ENCODE measurements at regions not wholly inside any gene's neighbourhood (a gene's known extent, or its start where the extent isn't known, plus 50 kb on each side); places are given as distances from the start of the nearest gene placed in this dataset.
A peak's percentile ranks its signal among the peaks of the same experiment; 100 is the strongest.

GRCh38 chr6:85096976-85097375 lies 332.6 kb upstream of the TBX18 start:
- Histone ChIP-seq H3K27me3 (replicated peaks; ENCODE audit: insufficient read depth) (no peaks in the 10 kb centered on the region), H4K20me1 (ENCODE audit: insufficient read depth) (no peaks in the 10 kb centered on the region), H3K9me3 (ENCODE audit: low read depth) (peaks cover 8% of the 10 kb centered on the region), H3K36me3 (ENCODE audit: low read depth) (no peaks in the 10 kb centered on the region), H3K4me2 (ENCODE audit: unreplicated experiment) (no peak overlapping the region), H3K27ac (no peak overlapping the region), H3K4me1 (ENCODE audit: insufficient read depth) (no peaks in the 10 kb centered on the region), H3F3A (ENCODE audit: insufficient read depth) (no peaks in the 10 kb centered on the region), H3K79me2 (ENCODE audit: insufficient read depth) (no peaks in the 10 kb centered on the region), H2AFZ (no peak overlapping the region), H3K9me2 (ENCODE audit: insufficient read depth) (no peaks in the 10 kb centered on the region), H3K4me3 (no peak overlapping the region), H3K9ac (no peak overlapping the region)
- in situ Hi-C loops (cut with MboI), result no loop called here
- WGBS, 2 experiments (ENCODE audit: low coverage in 1 of 2, low lambda C conversion rate in 2 of 2, missing lambda C conversion rate in 2 of 2), result 68 to 73% methylated on average over 5 of the region's 5 CpGs
- DNase-seq, result peak; percentile 30
- TF ChIP-seq EZH2 (IDR thresholded peaks at IDR 0.05; ENCODE audit: insufficient read depth, poor library complexity, severe bottlenecking) (no peak), EZH2phosphoT487 (IDR thresholded peaks at IDR 0.05; ENCODE audit: insufficient read depth, low read depth) (no peak)

DNA sequence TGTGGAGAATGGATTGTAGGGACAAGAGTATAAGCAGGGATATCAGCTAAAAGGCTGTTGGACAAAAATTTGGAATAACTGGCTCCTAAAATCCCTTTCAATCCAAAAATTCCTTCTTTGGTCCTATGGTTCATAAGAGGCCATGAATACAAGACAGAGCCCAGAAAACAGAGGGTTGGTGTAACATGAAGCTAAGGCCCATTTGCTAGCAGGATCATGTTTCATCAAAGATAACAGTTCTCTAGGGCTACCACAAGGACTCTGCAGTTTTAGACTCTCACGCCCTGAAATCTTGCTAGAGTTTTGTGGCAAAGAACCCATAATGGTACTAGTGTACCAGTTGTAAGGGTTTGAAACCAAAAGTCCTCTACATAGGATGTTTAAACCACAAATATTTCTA lies 327.8 kb upstream of the TBX18 start:
- no peaks in the 10 kb centered on the region for H3K27me3 ChIP-seq (replicated peaks; ENCODE audit: insufficient read depth)
- H3K9ac ChIP-seq, result no peak overlapping the region
- H3F3A ChIP-seq (ENCODE audit: insufficient read depth), result no peaks in the 10 kb centered on the region
- WGBS, 2 experiments (ENCODE audit: low coverage in 1 of 2, low lambda C conversion rate in 2 of 2, missing lambda C conversion rate in 2 of 2), result 67 to 74% methylated on average over 1 of the region's 1 CpG
- no peak overlapping the region for H3K4me3 ChIP-seq
- H3K4me2 ChIP-seq (ENCODE audit: unreplicated experiment), result no peak overlapping the region
- no peaks in the 10 kb centered on the region for H3K4me1 ChIP-seq (ENCODE audit: insufficient read depth)
- TF ChIP-seq EZH2 (IDR thresholded peaks at IDR 0.05; ENCODE audit: insufficient read depth, poor library complexity, severe bottlenecking) (no peak), EZH2phosphoT487 (IDR thresholded peaks at IDR 0.05; ENCODE audit: insufficient read depth, low read depth) (no peak)
- no peaks in the 10 kb centered on the region for H3K36me3 ChIP-seq (ENCODE audit: low read depth)
- H3K9me2 ChIP-seq (ENCODE audit: insufficient read depth), result no peaks in the 10 kb centered on the region
- H2AFZ ChIP-seq, result no peak overlapping the region
- H3K79me2 ChIP-seq (ENCODE audit: insufficient read depth), result no peaks in the 10 kb centered on the region
- no peaks in the 10 kb centered on the region for H4K20me1 ChIP-seq (ENCODE audit: insufficient read depth)
- no peak overlapping the region for H3K27ac ChIP-seq
- no peak for DNase-seq
- in situ Hi-C loops (cut with MboI), result no loop called here
- no peaks in the 10 kb centered on the region for H3K9me3 ChIP-seq (ENCODE audit: low read depth)

DNA sequence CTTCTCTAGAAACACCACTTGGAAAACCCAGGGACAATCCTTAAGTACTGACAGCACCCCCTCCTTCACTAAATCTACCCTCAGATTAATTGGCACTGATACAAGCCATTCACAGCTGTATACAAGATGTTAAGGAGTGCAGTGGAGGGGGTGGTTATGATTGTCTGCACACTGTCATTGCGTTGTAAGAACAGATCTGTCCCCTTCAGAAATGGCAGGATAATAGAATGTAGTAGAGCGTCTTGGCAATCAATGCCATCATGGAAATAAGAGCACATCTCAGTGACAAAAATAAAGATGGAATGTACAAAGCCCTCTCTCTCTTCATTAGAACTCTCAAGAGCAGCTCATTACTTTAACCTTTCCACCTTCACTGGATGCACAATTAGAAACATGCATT lies 324.9 kb upstream of the TBX18 start:
- no peak overlapping the region for H2AFZ ChIP-seq
- H3K9ac ChIP-seq, result no peak overlapping the region
- in situ Hi-C loops (cut with MboI), result no loop called here
- no peaks in the 10 kb centered on the region for H3K79me2 ChIP-seq (ENCODE audit: insufficient read depth)
- no peaks in the 10 kb centered on the region for H3F3A ChIP-seq (ENCODE audit: insufficient read depth)
- H3K9me2 ChIP-seq (ENCODE audit: insufficient read depth), result no peaks in the 10 kb centered on the region
- H3K4me1 ChIP-seq (ENCODE audit: insufficient read depth), result no peaks in the 10 kb centered on the region
- H3K27ac ChIP-seq, result no peak overlapping the region
- H3K4me3 ChIP-seq, result no peak overlapping the region
- no peaks in the 10 kb centered on the region for H3K36me3 ChIP-seq (ENCODE audit: low read depth)
- no peaks in the 10 kb centered on the region for H3K27me3 ChIP-seq (replicated peaks; ENCODE audit: insufficient read depth)
- TF ChIP-seq EZH2 (IDR thresholded peaks at IDR 0.05; ENCODE audit: insufficient read depth, poor library complexity, severe bottlenecking) (no peak), EZH2phosphoT487 (IDR thresholded peaks at IDR 0.05; ENCODE audit: insufficient read depth, low read depth) (no peak)
- no peak overlapping the region for H3K4me2 ChIP-seq (ENCODE audit: unreplicated experiment)
- H4K20me1 ChIP-seq (ENCODE audit: insufficient read depth), result no peaks in the 10 kb centered on the region
- WGBS, 2 experiments (ENCODE audit: low coverage in 1 of 2, low lambda C conversion rate in 2 of 2, missing lambda C conversion rate in 2 of 2), result 80 to 82% methylated on average over 2 of the region's 2 CpGs
- no peak for DNase-seq
- H3K9me3 ChIP-seq (ENCODE audit: low read depth), result no peaks in the 10 kb centered on the region

DNA sequence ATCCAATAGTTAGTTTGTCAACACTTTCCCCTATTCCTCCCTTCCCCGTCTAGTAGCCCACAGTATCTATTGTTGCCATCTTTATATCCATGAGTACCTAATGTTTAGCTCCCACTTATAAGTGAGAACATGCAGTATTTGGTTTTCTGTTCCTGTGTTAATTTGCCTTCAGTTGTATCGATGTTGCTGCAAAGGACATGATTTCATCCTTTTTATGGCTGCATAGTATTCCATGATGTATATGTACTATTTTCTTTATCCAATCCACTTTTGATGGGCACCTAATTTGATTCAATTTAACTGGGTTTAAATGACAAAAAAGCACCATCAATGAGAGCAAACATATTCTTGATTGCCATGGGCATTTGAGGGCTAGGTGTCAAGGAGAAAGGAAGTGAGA lies 321.5 kb upstream of the TBX18 start:
- no peaks in the 10 kb centered on the region for H3K36me3 ChIP-seq (ENCODE audit: low read depth)
- H3K27ac ChIP-seq, result no peak overlapping the region
- 88 to 94% methylated on average over 2 of the region's 2 CpGs for WGBS, 2 experiments (ENCODE audit: low coverage in 1 of 2, low lambda C conversion rate in 2 of 2, missing lambda C conversion rate in 2 of 2)
- no peak for DNase-seq
- no peak overlapping the region for H3K4me2 ChIP-seq (ENCODE audit: unreplicated experiment)
- in situ Hi-C loops (cut with MboI), result no loop called here
- TF ChIP-seq EZH2phosphoT487 (IDR thresholded peaks at IDR 0.05; ENCODE audit: insufficient read depth, low read depth), result no peak
- H3F3A ChIP-seq (ENCODE audit: insufficient read depth), result no peaks in the 10 kb centered on the region
- 0 out of 2 replicates have a peak, but pooled peaks cover 7% of the 10 kb centered on the region for H3K27me3 ChIP-seq (replicated peaks; ENCODE audit: insufficient read depth)
- no peaks in the 10 kb centered on the region for H4K20me1 ChIP-seq (ENCODE audit: insufficient read depth)
- H3K4me3 ChIP-seq, result no peak overlapping the region
- no peak overlapping the region for H3K9ac ChIP-seq
- H2AFZ ChIP-seq, result no peak overlapping the region
- H3K79me2 ChIP-seq (ENCODE audit: insufficient read depth), result no peaks in the 10 kb centered on the region
- no peaks in the 10 kb centered on the region for H3K4me1 ChIP-seq (ENCODE audit: insufficient read depth)
- H3K9me3 ChIP-seq (ENCODE audit: low read depth), result no peaks in the 10 kb centered on the region
- H3K9me2 ChIP-seq (ENCODE audit: insufficient read depth), result no peaks in the 10 kb centered on the region

GRCh38 chr6:85081102-85081501 lies 316.7 kb upstream of the TBX18 start:
- peaks cover 16% of the 10 kb centered on the region for H3F3A ChIP-seq (ENCODE audit: insufficient read depth)
- no peak for TF ChIP-seq EZH2phosphoT487 (IDR thresholded peaks at IDR 0.05; ENCODE audit: insufficient read depth, low read depth)
- TF ChIP-seq EZH2 (IDR thresholded peaks at IDR 0.05; ENCODE audit: insufficient read depth, poor library complexity, severe bottlenecking), result no peak
- no peaks in the 10 kb centered on the region for H3K79me2 ChIP-seq (ENCODE audit: insufficient read depth)
- DNase-seq, result no peak
- H4K20me1 ChIP-seq (ENCODE audit: insufficient read depth), result no peaks in the 10 kb centered on the region
- H3K4me1 ChIP-seq (ENCODE audit: insufficient read depth), result peaks cover 25% of the 10 kb centered on the region
- no peaks in the 10 kb centered on the region for H3K36me3 ChIP-seq (ENCODE audit: low read depth)
- no peak overlapping the region for H3K27ac ChIP-seq
- H3K4me2 ChIP-seq (ENCODE audit: unreplicated experiment), result no peak overlapping the region
- WGBS, 2 experiments (ENCODE audit: low coverage in 1 of 2, low lambda C conversion rate in 2 of 2, missing lambda C conversion rate in 2 of 2), result 32 to 45% methylated on average over 1 of the region's 1 CpG
- H3K4me3 ChIP-seq, result no peak overlapping the region
- in situ Hi-C loops (cut with MboI), result no loop called here
- no peak overlapping the region for H2AFZ ChIP-seq
- H3K9ac ChIP-seq, result no peak overlapping the region
- 0 out of 2 replicates have a peak, but pooled peaks cover 7% of the 10 kb centered on the region for H3K27me3 ChIP-seq (replicated peaks; ENCODE audit: insufficient read depth)
- H3K9me2 ChIP-seq (ENCODE audit: insufficient read depth), result no peaks in the 10 kb centered on the region
- no peaks in the 10 kb centered on the region for H3K9me3 ChIP-seq (ENCODE audit: low read depth)
